ENCODE measurements at regions not wholly inside any gene's neighbourhood (a gene's known extent, or its start where the extent isn't known, plus 50 kb on each side); places are given as distances from the start of the nearest gene placed in this dataset.

DNA sequence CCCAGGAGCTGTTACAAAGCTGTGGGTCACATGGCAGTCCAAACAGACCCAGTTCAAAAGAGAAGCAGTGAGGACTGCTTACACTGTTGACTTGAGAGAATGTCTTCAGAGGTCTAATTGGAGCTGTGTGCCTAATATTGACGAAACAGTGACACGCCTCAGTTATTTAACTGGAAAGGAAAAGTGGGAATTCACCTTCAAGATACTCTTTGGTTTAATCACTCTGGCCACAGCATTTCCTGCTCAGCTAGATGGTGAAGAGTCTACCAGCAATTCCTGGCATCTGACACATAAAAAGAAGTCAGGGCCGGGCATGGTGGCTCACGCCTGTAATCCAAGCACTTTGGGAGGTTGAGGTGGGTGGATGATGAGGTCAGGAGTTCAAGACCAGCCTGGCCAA is 326.4 kb downstream of the SV2B start:
- no peak for TF ChIP-seq CTCF (conservative IDR thresholded peaks at IDR 0.05 in 1 of 2, IDR thresholded peaks at IDR 0.05 in 1 of 2; ENCODE audit: low read depth in 1 of 2, low read length in 2 of 2)
- no peak for TF ChIP-seq EZH2 (IDR thresholded peaks at IDR 0.05; ENCODE audit: low read length, missing control alignments)
